Retinal pigment epithelial cell (primary cell): ENCODE measurements at regions not wholly inside any gene's neighbourhood (a gene's known extent, or its start where the extent isn't known, plus 50 kb on each side); places are given as distances from the start of the nearest gene placed in this dataset.

Experiments used
- DNase-seq: peaks from one replicate; pipeline ENCODE4 v3.0.0-alpha.2; 2010; ENCODE audit warnings: low read depth
- H3K4me3 ChIP-seq: 2 replicates; pipeline ENCODE4 v1.5.1; 2011; ENCODE audit warnings: mild to moderate bottlenecking, low read length, control low read depth, moderate library complexity
- TF ChIP-seq, protein P1 (sequence below): conservative IDR thresholded peaks from 2 replicates; pipeline ENCODE4 v1.5.1; 2011; ENCODE audit warnings: low read depth, low read length, control low read depth, inconsistent platforms

DNA sequence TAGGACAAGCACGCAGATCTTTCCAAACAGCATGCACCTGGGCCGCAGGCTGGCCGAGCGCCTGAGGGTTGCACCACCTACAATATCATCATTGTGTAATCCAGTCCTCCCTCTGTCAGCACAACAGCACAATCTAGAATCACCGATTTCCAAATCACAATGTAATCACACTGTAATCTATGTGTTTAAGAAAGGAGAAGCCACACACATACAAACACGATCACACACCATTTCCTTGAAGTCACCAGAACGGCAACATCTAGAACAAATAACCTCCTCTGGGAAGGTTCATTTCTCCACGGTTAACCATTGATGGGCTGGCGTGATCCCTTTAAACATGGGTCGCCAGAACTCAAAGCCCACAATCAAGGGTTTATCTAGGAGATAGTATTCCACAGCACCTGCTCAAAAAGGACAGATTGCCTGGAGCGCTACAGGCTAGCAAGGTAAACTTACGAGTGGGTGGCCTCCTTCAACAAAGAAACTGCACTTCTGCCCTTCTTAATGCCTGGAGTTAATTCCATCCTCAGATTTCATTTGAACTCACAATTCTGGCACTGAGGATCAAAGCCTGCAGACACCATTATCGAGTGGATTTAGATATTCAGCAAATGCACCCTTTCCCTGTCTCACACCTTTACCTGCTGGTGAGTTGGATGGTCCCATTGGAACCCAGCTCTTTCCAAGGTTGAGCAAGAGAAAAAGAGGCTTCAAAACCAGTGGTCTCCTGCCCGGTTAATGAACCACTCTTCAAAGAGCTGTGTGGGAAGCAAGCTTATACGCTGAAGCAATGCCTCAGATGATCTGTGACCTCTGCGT is 83.8 kb upstream of the FOXQ1 start:
- TF ChIP-seq, protein P1, sequence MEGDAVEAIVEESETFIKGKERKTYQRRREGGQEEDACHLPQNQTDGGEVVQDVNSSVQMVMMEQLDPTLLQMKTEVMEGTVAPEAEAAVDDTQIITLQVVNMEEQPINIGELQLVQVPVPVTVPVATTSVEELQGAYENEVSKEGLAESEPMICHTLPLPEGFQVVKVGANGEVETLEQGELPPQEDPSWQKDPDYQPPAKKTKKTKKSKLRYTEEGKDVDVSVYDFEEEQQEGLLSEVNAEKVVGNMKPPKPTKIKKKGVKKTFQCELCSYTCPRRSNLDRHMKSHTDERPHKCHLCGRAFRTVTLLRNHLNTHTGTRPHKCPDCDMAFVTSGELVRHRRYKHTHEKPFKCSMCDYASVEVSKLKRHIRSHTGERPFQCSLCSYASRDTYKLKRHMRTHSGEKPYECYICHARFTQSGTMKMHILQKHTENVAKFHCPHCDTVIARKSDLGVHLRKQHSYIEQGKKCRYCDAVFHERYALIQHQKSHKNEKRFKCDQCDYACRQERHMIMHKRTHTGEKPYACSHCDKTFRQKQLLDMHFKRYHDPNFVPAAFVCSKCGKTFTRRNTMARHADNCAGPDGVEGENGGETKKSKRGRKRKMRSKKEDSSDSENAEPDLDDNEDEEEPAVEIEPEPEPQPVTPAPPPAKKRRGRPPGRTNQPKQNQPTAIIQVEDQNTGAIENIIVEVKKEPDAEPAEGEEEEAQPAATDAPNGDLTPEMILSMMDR = no peak
- H3K4me3 ChIP-seq = no peak overlapping the region
- no peak for DNase-seq

DNA sequence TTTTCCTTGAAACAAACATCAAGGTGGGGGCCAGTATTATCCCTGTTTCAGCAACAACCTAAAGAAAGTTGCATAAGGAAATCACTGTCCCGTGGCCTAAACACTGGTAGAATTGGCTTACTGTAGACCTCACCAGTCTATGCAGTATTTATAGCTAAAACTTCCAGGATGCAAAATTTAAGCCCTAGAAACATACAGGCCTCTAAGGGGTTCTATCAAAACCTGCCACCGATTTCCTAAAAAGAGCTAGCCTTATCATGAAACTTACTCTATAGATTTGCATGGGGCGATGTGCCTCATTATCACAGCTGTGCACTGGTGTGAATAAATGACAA is 84.3 kb upstream of the FOXQ1 start:
- no peak overlapping the region for H3K4me3 ChIP-seq
- TF ChIP-seq, protein P1 = no peak
- no peak for DNase-seq

DNA sequence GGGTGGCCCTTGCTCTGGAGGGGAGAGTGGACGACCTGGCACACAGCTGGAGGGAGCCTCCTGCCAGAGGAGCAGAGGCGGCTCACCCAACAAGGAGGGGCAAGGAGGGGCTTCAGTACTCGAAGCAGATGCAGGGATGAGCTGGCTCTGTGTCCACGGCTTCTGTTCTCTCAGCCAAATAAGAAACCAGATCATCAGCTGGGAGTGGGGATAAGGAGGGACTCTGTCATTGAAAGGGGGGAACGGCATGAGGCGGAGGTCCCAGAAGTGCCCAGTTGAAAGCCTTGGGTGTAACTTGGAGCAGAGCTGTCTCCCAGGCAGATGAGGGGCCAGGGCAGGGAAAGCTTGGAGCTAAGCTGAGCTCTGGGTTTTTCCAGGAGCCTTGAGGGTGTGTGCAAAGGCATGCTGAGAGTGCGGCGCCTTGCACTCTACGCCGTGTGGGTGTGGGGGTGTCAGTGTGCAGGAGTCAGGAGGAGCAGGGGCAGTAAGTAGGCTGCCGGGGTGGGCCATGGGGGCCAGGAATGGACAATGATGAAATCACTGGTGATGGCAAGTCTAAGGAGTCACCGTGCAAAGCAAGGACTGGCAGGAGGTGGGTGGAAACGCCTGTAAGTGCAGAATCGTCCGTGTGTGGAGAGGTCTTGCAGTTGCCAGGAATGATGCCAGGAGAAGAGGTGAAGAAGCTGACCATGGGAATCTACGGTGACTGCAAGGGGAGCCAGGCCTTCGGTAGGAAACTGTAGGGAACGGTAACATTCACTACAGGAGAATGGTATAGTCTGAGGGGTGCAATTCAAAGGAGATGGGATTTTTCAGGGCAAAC is 85.4 kb upstream of the FOXQ1 start:
- TF ChIP-seq, protein P1 = no peak
- DNase-seq = no peak

DNA sequence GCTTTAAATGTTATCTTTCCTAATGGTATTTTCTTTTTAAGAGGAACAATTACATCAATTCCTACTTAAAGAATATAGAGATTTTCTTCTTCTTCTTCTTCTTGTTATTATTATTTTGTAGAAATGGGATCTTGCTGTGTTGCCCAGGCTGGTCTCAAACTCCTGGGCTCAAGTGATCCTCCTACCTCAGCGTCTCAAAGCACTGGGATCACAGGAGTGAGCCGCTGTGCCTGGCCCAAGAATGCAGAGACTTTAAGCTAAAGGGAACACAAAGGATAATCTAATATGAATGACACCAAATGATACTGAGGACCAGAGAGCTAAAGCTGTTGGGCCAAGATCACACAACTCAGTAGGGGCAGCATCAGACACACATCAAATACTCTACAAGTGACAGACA is 87.4 kb upstream of the FOXQ1 start:
- no peak overlapping the region for H3K4me3 ChIP-seq
- DNase-seq = no peak
- TF ChIP-seq, protein P1 = no peak

More for the DNA sequence above, 85.4 kb upstream of the FOXQ1 start:
- no peak overlapping the region for H3K4me3 ChIP-seq

DNA sequence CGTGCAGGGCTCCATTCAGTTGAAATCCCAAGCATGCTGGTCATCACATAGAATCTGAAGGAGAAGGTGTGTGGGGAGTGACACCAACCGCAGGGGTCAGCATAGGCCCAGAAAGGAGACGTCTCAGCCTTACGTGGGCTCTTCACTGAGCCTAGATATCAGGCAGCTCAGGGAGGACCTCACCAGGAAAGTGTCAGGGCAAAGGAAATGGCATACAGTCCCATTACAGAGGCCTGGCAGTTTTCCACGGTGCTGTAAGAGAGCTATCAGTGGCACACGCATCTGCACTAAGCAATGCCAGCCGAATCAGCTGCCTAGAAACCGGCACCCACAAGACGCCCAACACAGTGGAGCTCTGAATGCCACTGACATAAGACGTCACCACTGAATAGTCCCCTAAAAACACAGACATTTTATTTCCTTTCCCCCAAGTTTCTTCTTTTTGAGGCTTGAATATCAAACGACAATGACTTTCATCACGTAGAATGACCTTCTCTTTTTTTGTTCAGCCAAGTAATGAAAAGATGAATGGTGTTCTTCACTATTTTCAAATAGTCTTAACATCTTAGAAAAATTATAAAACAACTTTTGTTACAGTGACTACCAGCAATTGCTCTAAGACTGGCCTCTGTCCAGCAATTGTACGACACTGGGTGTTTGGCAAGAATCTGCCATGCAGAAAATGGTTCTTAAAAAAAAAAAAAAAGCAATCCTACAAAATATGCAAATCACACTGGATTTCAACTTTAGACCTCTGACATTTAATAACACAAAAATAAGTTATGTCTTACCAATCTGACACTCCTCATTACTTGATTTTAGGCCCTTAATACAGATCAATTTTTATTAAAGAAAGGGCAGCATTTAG is 88.9 kb upstream of the FOXQ1 start:
- TF ChIP-seq, protein P1 = no peak
- DNase-seq = no peak

DNA sequence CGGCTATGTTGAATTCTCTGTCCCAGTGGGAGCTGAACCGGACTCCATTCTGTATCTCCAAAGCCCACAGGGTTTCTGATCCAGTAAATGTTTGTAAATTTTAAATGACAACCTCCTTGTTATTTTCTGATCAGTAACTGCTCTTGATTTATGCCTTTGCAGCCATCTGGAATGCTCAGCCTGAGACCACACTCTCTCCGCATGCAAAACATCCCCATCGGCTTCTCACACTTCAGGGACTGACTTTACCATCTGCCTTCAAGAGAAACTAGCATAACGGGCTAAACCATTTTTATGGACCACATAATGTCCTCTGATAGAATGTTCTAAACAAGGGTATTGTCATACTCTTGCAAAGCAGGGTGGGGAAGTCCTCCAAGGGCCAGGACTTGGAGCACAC is 94.5 kb upstream of the FOXQ1 start:
- TF ChIP-seq, protein P1 = no peak
- H3K4me3 ChIP-seq = no peak overlapping the region
- DNase-seq = no peak

More for the DNA sequence above, 88.9 kb upstream of the FOXQ1 start:
- no peak overlapping the region for H3K4me3 ChIP-seq
